GM18519 (cell line): ENCODE measurements at regions not wholly inside any gene's neighbourhood (a gene's known extent, or its start where the extent isn't known, plus 50 kb on each side); places are given as distances from the start of the nearest gene placed in this dataset.
"Not testable (repeated sequence)": the region's sequence is repeated elsewhere in the genome, so short reads cannot be mapped to it uniquely, and the experiment has no call there.

Source experiments
- ATAC-seq: cut with Tn5 transposase; IDR thresholded peaks from one replicate; pipeline ENCODE4 v1.9.1; 2021; ENCODE audit warnings: mild to moderate bottlenecking, moderate library complexity; ENCODE audit not compliant: unreplicated experiment, low FRiP score

- no peak for ATAC-seq
Measured at GRCh38 chr21:36207577-36208320, 51.1 kb downstream of the DOP1B start.

- ATAC-seq, result no peak
Measured at GRCh38 chr21:36208326-36209013, 51.8 kb downstream of the DOP1B start.

DNA sequence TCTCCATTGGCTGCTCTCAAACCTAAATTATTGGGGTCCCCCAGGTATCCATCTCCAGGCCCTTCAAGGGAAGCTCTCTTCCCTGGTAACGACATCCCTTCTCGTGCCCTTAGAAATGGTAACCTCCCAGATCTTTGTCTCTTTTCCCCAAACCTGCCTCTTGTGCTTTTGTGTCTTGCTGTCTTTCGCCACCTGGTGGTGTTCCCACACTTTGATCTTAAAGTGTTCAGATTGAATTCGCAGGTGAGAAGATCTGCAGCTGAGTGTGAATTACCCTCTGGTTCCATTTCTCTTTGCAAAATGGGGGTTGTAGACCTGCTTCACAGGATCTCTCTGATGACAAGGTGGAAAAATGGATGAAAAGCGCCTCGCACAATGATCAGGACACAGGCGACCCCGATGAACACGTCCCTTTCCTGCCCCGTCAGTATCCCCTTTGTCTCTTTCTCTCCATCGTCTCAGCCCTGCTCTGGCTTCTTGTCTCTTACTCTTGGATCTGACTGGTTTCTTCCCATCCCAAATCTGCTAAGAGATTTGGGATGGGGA is 53.1 kb downstream of the DOP1B start:
- ATAC-seq, result no peak

GRCh38 chr21:36210779-36211659 is 54.4 kb downstream of the DOP1B start:
- no peak for ATAC-seq

DNA sequence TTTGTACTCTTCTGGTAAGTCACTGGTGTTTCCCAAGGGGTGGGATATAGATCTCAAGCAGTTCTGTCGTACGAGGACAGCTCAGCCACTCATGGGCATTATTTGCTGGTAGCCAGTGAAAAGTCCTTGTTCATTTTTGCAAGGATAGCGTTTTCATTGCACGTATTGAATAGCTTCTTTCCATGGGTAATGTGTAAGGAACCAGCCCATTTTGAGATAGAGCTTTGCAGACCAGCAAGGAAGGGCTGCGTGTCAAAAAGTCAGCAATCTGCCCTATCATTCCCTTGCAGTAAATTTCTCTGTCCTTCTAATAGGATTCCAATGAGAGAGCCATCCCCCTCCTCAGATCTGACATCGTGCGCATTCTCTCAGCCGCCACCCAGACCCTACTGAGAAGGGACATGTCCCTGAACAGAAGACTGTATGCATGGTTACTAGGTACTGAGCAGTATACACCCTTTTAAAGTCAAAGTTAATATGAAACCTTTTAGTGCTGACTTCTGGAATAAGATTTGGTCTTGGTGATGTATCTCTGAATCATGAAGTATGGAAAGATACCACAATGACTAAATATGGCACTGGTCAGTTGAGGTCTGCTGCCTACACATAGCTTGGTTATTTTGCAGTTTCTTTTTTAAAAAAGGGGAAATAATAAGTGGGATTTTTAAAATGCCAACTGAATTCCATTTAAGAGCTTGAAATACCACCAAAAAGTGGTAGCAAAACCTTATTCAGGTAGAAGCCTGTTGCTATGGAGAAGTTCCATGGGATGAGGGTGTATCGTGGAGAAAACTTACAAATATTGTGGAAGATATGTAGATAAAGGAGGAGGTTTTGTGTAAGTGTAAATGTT is 55.3 kb downstream of the DOP1B start:
- no peak for ATAC-seq

GRCh38 chr21:36212513-36212780 is 55.8 kb downstream of the DOP1B start:
- ATAC-seq, result no peak

GRCh38 chr21:36214561-36214960 is 57.9 kb downstream of the DOP1B start:
- no peak for ATAC-seq

GRCh38 chr21:36217743-36218142 is 61.1 kb downstream of the DOP1B start:
- ATAC-seq, result no peak

GRCh38 chr21:36218691-36219090 is 62.1 kb downstream of the DOP1B start:
- no peak for ATAC-seq

GRCh38 chr21:36223451-36223850 is 66.8 kb downstream of the DOP1B start:
- ATAC-seq, result no peak

GRCh38 chr21:36229181-36229580 is 72.6 kb downstream of the DOP1B start:
- no peak for ATAC-seq

DNA sequence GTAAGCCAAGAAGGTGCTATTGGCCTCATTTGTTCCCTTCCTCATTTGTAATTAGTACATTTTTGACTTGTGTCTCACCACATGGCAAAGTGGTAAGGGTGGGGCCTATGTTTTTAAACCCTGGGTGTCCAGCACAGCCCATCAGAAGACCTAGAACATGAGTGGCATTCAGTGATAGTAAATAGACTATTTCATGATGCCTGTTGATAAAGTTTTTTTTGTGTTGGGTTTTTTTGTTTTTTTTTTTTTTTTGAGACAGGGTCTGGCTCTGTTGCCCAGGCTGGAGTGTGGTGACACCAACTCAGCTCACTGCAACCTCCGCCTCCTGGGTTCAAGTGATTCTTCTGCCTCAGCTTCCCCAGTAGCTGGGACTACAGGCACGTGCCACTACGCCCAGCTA is 74.8 kb downstream of the DOP1B start:
- not testable (repeated sequence) for ATAC-seq

- no peak for ATAC-seq
Measured at GRCh38 chr21:36232641-36233040, 76.0 kb downstream of the DOP1B start.

GRCh38 chr21:36235058-36235582 is 78.5 kb downstream of the DOP1B start:
- no peak for ATAC-seq

GRCh38 chr21:36236052-36236730 is 79.6 kb downstream of the DOP1B start:
- no peak for ATAC-seq

GRCh38 chr21:36237441-36237840 is 80.8 kb downstream of the DOP1B start:
- ATAC-seq, result no peak

- ATAC-seq, result no peak
Measured at GRCh38 chr21:36239585-36239984, 80.4 kb upstream of the MORC3 start.

DNA sequence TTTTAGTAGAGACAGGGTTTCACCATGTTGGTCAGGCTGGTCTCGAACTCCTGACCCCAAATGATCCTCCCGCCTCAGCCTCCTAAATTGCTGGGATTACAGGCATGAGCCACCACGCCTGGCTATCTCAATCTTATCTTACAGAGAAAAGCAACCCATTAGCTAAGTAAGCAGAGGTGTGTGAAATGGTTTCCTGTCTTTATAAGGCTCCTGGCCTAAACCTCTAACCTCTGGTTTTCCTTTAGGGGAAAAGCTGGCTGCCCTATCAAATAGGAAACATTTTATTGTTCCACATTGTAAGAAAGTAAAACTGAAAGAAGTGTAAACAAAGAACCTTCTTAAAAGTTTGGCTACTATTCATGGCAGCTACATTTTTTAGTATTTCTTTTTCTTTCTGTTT is 78.3 kb upstream of the MORC3 start:
- ATAC-seq, result no peak

- ATAC-seq, result no peak
Measured at GRCh38 chr21:36245115-36245514, 74.9 kb upstream of the MORC3 start.
